Caco-2 (cell line): ENCODE measurements at regions not wholly inside any gene's neighbourhood (a gene's known extent, or its start where the extent isn't known, plus 50 kb on each side); places are given as distances from the start of the nearest gene placed in this dataset.

Experiments
- BruUV-seq: library from RNA; stranded (reverse); fragments of 400-500 nt; replicated peaks from 2 replicates; lab custom pipeline; 2021; lab: Mats Ljungman, UMichigan
- CTCF ChIA-PET: fragments of 300-600 bp; sonication (Branson Sonifier 250); formaldehyde crosslinking; loops from one replicate; lab custom pipeline; 2022; ENCODE audit warnings: antibody characterized with exemption; lab: Charles Lee
- POLR2A ChIA-PET: fragments of 300-600 bp; sonication (Branson Sonifier 250); formaldehyde crosslinking; loops from one replicate; lab custom pipeline; 2022; ENCODE audit warnings: antibody characterized with exemption; lab: Charles Lee
- DNase-seq, 2 experiments: peaks; one replicate each; pipeline versions ENCODE4 v3.0.0 to v3.0.0-alpha.2; 2020 to 2022
- H3K27me3 ChIP-seq: replicated peaks from 2 replicates; pipeline ENCODE4 v1.6.0; 2011; ENCODE audit warnings: low read length; ENCODE audit not compliant: control insufficient read depth, insufficient read depth
- H3K36me3 ChIP-seq: 2 replicates; pipeline ENCODE4 v1.5.1; 2011; ENCODE audit warnings: low read length; ENCODE audit not compliant: control insufficient read depth, insufficient read depth
- H3K4me1 ChIP-seq: fragments of 250-450 bp; sonication (Bioruptor Pico); 2 replicates; pipeline ENCODE4 v1.5.1; 2020; ENCODE audit warnings: mild to moderate bottlenecking
- H3K4me3 ChIP-seq: 2 replicates; pipeline ENCODE4 v1.5.1; 2011; ENCODE audit warnings: low read depth, mild to moderate bottlenecking, control low read depth, low read length
- H3K9me3 ChIP-seq: fragments of 250-450 bp; sonication (Bioruptor Pico); 2 replicates; pipeline ENCODE4 v1.5.1; 2020; ENCODE audit warnings: mild to moderate bottlenecking, moderate library complexity
- H3K27ac Mint-ChIP-seq: one replicate; pipeline ENCODE4 v1.8.0; 2022; ENCODE audit warnings: mixed read lengths; ENCODE audit not compliant: unreplicated experiment
- H3K27me3 Mint-ChIP-seq: one replicate; pipeline ENCODE4 v1.8.0; 2022; ENCODE audit warnings: mixed read lengths; ENCODE audit not compliant: insufficient read depth, unreplicated experiment
- H3K36me3 Mint-ChIP-seq: one replicate; pipeline ENCODE4 v1.8.0; 2022; ENCODE audit warnings: mild to moderate bottlenecking, mixed read lengths; ENCODE audit not compliant: insufficient read depth, unreplicated experiment
- H3K4me1 Mint-ChIP-seq: one replicate; pipeline ENCODE4 v1.8.0; 2022; ENCODE audit warnings: low read depth, mixed read lengths; ENCODE audit not compliant: unreplicated experiment
- H3K4me3 Mint-ChIP-seq: one replicate; pipeline ENCODE4 v1.8.0; 2022; ENCODE audit warnings: mild to moderate bottlenecking, moderate library complexity, mixed read lengths; ENCODE audit not compliant: unreplicated experiment
- H3K9me3 Mint-ChIP-seq: one replicate; pipeline ENCODE4 v1.8.0; 2022; ENCODE audit warnings: mixed read lengths; ENCODE audit not compliant: unreplicated experiment
- CTCF ChIP-seq, 2 experiments: fragments of 200-600 bp in 1 of 2; IDR thresholded peaks; 1 replicate in 1 of 2; 2 replicates in 1 of 2; pipeline versions ENCODE4 v1.5.1 to v1.8.0; 2011 to 2022; ENCODE audit warnings: antibody characterized with exemption in 1 of 2, control low read depth in 1 of 2, inconsistent platforms in 1 of 2, low read depth in 1 of 2, low read length in 1 of 2, mild to moderate bottlenecking in 1 of 2, moderate library complexity in 1 of 2; ENCODE audit not compliant: insufficient read depth in 1 of 2, severe bottlenecking in 1 of 2, unreplicated experiment in 1 of 2
- intact Hi-C: fragments of 100-400 bp; cut with micrococcal nuclease; formaldehyde crosslinking; loops from one replicate; pipeline ENCODE4 v1.10.0; 2022; ENCODE audit not compliant: unreplicated experiment

- Mint-ChIP-seq H3K9me3 (peaks cover 7% of the 10 kb centered on the region), H3K4me3 (no peak overlapping the region), H3K36me3 (no peaks in the 10 kb centered on the region), H3K27me3 (no peaks in the 10 kb centered on the region), H3K27ac (no peak overlapping the region), H3K4me1 (no peaks in the 10 kb centered on the region)
- TF ChIP-seq CTCF (IDR thresholded peaks at IDR 0.05; ENCODE audit: insufficient read depth in 1 of 2, low read depth in 1 of 2, low read length in 1 of 2, severe bottlenecking in 1 of 2, unreplicated experiment in 1 of 2) = no peak
- no peak for DNase-seq
- Histone ChIP-seq H3K36me3 (no peaks in the 10 kb centered on the region), H3K4me3 (no peak overlapping the region), H3K9me3 (no peaks in the 10 kb centered on the region), H3K4me1 (no peaks in the 10 kb centered on the region), H3K27me3 (no peaks in the 10 kb centered on the region)
- no TSS peak for BruUV-seq
- CTCF ChIA-PET = no interaction called here
- POLR2A ChIA-PET = no interaction called here
- intact Hi-C loops = no loop called here
Observed at GRCh38 chrX:7789200-7789599, 53.8 kb upstream of the VCX start.

- POLR2A ChIA-PET = no interaction called here
- H3K9me3 Mint-ChIP-seq = peaks cover 11% of the 10 kb centered on the region
- H3K27ac Mint-ChIP-seq = no peak overlapping the region
Observed at GRCh38 chrX:7788334-7788733, 54.6 kb upstream of the VCX start.

GRCh38 chrX:7787714-7788113 is 55.3 kb upstream of the VCX start:
- Mint-ChIP-seq H3K4me3 (no peak overlapping the region), H3K27me3 (no peaks in the 10 kb centered on the region), H3K4me1 (no peaks in the 10 kb centered on the region), H3K27ac (no peak overlapping the region), H3K36me3 (no peaks in the 10 kb centered on the region), H3K9me3 (peaks cover 11% of the 10 kb centered on the region)
- Histone ChIP-seq H3K9me3 (no peaks in the 10 kb centered on the region), H3K36me3 (no peaks in the 10 kb centered on the region), H3K4me3 (no peak overlapping the region), H3K4me1 (no peaks in the 10 kb centered on the region), H3K27me3 (no peaks in the 10 kb centered on the region)
- ChIA-PET POLR2A (no interaction called here), CTCF (no interaction called here)
- no peak for DNase-seq
- TF ChIP-seq CTCF (IDR thresholded peaks at IDR 0.05; ENCODE audit: insufficient read depth in 1 of 2, low read depth in 1 of 2, low read length in 1 of 2, severe bottlenecking in 1 of 2, unreplicated experiment in 1 of 2) = no peak
- intact Hi-C loops = no loop called here
- BruUV-seq = no TSS peak

More at GRCh38 chrX:7788334-7788733, 54.6 kb upstream of the VCX start:
- Mint-ChIP-seq H3K27me3 (no peaks in the 10 kb centered on the region), H3K4me1 (no peaks in the 10 kb centered on the region), H3K4me3 (no peak overlapping the region), H3K36me3 (no peaks in the 10 kb centered on the region)
- Histone ChIP-seq H3K9me3 (no peaks in the 10 kb centered on the region), H3K27me3 (no peaks in the 10 kb centered on the region), H3K4me3 (no peak overlapping the region), H3K4me1 (no peaks in the 10 kb centered on the region), H3K36me3 (no peaks in the 10 kb centered on the region)
- intact Hi-C loops = no loop called here
- no peak for TF ChIP-seq CTCF (IDR thresholded peaks at IDR 0.05; ENCODE audit: insufficient read depth in 1 of 2, low read depth in 1 of 2, low read length in 1 of 2, severe bottlenecking in 1 of 2, unreplicated experiment in 1 of 2)
- no TSS peak for BruUV-seq
- DNase-seq = no peak
- CTCF ChIA-PET = no interaction called here
